GM19468 (cell line): ENCODE measurements at regions not wholly inside any gene's neighbourhood (a gene's known extent, or its start where the extent isn't known, plus 50 kb on each side); places are given as distances from the start of the nearest gene placed in this dataset.
"Not testable (repeated sequence)": the region's sequence is repeated elsewhere in the genome, so short reads cannot be mapped to it uniquely, and the experiment has no call there.

Source experiments
- ATAC-seq: cut with Tn5 transposase; IDR thresholded peaks from one replicate; pipeline ENCODE4 v1.9.1; 2021; ENCODE audit warnings: mild to moderate bottlenecking, moderate library complexity, moderate number of reproducible peaks; ENCODE audit not compliant: unreplicated experiment; ENCODE audit errors: extremely low read depth

DNA sequence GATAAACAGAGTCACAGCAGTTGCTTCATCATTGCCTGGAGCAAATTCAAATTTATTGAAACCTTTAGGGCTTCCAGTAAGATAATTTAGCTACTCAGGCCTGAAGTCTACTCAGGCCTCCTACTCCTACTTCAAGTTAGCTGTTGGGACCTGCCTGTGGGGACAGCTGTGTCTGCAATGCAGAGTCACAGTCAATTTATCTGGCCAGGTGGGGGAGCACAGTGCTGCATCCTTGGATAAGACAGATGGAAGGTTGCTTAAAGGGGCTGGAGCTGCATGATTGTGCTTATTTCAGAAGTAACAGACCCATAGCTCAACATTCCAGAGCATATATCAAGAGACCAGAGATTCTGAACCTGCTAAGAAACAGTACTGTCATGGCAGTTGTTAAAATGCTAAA, 932.1 kb downstream of the QKI start:
- ATAC-seq = no peak

DNA sequence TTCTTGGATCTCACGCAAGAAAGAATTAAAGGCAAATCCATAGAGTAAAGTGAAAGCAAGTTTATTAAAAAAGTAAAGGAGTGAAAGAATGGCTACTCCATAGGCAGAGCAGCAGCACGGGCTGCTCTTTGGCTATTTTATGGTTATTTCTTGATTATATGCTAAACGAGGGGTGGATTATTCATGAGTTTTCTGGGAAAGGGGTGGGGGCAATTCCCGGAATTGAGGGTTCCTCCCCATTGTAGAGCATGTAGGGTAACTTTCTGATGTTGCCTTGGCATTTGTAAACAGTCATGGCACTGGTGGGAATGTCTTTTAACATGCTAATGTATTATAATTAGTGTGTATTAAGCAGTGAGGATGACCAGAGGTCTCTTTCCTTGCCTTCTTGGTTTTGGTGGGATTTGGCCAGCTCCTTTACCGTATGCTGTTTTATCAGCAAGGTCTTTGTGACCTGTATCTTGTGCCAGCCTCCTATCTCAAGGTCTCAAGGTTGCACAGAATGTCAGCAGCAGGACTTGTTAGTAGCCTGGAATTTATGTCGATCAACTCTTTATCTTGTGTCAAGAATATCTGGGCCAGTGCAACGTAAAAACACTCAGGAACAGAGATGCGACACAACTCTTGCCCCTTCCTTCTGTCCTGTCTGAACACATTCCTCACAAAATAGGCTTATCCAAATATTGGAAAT, 931.4 kb downstream of the QKI start:
- ATAC-seq = no peak

DNA sequence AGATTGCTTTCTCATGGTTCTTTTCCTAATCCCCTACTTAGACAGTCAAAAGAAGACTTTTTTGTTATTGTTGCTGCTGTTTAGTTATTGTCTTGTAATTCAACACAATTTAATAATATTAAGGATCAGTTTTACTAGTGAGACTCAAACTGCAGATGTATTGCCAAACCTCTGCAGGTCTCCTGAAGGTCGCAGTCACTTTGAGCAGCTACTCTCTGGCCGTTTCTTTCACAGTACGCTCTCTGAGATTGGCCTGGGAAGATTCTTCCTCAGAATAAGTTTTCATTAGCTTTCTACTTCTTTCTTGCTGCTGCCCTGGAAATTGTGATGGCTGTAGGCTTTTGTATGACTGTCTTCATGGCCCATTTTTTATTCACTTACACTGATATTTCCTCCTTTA, 930.8 kb downstream of the QKI start:
- ATAC-seq = no peak

DNA sequence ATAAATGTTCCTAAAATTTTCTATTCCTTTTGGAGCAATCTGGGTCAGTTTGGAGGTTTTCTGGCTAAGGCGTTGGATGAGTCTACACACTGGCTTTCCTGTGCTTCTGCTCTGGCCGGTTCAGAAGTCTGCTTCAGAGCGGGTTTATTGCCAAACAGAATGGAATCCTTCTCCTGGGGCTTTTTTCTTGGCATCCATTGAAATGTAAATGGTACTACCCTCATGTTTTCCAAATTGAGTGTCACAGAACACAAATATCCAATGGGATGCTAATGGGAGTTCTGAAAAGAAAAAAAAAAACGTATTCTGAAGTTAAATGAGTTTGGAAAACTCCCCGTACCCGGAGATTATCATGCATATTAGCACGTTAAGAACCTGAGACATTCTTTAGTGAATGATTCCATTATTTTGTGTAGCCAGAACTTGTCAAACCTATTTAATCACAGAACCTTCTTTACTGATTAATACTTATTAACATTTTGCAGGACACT, 930.3 kb downstream of the QKI start:
- ATAC-seq = no peak

DNA sequence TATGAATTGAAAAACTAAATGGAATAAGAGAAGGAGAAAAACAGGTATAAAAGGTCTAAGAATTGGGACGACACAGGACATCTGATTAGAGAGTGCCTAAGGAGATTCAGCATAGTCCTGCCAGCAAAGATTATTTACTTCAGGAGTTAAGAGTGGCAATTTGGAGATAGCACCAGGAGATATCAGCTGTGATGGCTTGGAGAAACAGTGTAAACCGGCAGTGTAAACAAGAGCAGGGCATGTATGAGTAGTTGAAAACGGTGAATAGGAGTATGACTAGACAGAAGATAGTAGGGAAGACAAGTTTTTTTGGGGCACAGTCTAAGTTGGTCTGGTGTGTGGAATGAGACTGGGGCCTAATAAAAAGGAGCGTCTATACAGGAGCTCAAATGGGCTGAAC, 924.9 kb downstream of the QKI start:
- ATAC-seq = not testable (repeated sequence)

DNA sequence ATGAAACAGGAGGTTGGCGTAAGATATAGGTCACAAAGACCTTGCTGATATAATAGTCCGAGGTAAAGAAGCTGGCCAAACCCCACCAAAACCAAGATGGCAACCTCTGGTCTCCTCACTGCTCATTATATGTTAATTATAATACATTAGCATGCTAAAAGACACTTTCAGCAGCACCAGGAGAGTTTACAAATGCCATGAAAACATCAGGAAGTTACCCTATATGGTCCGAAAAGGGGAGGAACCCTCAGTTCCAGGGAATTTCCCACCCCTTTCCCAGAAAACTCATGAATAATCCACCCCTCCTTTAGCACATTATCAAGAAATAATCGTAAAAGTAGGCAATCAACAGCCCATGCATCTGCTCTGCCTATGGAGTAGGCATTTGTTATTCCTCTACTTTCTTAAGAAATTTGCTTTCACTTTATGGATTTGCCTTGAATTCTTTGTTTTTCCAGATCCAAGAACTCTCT, 923.4 kb downstream of the QKI start:
- ATAC-seq = no peak

DNA sequence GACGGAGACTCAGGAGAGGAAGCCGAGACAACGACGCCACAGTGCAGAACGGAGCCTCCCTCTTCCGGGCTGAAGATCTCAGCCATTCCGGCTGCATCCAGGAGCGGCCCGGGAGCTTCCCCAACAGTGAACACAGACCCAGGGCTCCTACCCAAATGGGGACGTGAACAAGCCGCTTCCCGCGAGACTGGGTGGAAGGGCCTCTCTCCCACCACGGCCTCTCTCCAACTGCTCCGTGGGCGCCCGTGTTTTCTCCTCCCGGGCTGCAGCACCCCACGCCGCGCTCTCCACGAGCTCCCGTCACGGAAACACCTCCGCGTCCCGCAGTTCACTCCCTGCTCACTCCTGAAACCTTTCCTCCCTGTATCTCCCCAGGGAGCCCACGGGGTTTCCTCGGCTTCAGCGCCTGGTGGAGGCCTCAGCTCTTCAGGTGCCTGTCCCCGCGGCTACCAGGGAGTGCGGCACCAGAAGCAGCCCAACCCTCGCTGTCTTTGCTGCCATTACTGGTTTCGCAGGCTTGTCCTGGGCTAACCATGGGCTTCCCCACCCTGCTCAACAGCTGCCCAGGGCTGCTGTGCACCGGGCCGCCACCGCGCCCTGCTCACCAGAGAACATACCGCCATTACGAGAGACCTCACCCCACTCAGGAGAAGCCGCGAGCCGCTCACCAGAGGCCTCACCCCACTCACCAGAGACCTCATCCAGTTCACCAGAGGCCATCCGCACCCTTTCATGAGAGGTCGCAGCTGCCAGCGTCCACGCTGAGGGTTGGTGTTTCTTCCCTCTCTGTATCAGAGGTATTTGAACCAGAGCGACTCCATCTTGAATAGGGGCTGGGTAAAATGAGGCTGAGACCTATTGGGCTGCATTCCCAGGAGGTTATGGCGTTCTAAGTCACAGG, 922.8 kb downstream of the QKI start:
- no peak for ATAC-seq

DNA sequence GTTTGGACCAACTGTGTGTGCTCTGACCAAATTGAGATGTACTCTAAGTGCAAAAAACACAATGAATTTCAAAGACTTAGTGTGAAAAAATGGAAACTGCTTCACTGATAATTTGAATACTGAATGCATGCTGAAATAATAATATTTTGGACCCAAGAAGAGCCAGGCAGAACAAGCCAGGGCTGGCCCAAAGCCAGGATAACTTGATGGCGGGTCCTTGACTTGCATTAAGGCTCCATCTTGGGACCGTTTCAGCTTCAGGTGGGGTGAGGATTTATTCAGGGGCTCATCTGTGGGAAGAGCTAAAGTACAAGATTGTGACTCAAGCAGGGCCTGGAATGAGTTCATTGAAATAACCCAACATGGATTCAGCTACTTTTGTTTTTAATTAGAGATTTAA, 921.9 kb downstream of the QKI start:
- no peak for ATAC-seq

DNA sequence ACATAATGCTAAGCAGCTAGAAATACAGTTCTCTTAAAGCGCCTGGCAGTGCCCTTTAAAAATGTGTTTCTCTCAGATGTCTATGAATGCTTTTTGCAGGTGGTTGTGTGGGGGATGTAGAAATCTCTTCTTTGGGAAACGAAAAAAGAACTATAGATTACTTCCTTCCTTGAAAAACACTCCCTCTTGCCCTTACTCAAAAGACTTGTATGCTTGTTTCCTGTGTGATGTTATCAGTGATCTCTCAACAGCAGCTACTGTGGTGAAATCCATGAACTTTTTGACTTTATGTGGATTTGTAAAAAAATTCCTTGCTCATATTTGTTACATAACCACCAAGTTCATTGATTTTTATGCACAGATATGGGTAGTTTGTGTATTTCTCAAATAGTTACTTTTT, 916.5 kb downstream of the QKI start:
- no peak for ATAC-seq

DNA sequence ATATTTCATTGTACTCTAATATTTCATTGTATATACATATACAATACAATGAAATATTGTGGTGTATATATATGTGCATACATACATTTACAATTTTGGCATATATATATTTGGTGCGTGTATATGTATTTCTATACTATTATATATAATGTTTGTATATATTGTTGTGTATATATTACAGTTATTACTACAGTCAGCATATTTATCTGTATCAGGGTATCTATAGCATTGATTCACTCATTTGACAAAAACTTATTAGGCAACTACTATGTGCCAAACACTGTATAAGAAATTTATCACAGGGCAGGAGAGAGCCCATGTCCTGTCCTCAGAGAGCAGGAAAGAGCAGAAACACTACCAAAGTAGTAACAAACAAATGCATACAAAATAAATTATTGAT, 910.6 kb downstream of the QKI start:
- ATAC-seq = no peak

DNA sequence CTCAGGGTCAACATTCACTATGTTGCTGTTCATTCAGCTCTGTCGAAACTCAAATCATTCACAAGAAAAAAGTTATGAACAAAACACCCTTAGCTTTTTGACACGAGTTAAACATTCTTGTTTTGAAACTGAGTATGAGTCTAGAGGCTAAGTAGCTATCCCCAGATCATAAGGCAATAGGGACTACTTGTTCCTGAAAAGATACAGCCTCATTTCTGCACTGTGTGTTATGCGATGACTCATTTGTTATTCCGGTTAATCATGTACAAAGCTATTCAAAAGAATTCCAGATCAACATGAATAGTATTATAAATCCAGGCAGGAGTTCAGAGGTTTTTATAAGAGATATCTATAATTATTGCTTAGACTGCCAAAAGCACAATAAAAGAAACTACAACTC, 908.0 kb downstream of the QKI start:
- no peak for ATAC-seq

DNA sequence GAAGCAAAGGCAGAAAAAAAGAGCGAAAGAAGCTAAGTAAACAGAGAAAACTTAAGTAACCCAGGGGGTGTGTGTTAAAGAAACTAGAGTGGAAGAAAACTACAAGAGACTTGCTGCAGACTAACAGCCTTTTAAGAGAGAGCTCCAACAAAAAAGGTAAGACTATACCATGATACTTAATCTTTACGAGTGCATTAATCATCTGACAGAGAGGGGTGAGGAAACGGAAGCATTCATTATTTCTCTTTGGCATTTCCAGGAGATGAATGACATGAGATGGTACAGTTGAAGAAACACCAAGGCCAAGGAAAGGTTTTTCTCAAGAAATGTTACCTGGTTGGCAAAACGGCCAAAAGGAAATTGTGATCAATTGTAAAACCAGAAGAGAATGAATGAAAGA, 906.8 kb downstream of the QKI start:
- ATAC-seq = no peak

DNA sequence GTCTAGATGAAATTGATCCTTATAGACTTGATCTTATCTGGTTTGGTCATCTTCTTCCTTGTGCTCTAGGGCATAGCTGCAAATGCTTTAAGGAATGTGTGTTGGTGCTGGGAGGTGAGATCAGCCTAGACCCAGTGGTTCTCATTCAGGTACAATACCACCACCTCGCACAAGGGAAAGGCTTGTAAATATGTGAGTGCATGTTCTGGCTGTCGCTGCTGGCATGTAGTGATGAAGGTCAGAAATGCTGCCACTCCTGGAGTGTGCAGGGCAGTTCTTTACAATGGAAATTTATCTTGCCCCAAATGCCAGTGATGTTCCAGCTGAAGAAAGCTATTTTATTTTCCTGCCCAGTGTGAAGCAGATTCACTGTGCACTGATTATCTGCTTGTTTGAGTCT, 900.9 kb downstream of the QKI start:
- ATAC-seq = no peak

DNA sequence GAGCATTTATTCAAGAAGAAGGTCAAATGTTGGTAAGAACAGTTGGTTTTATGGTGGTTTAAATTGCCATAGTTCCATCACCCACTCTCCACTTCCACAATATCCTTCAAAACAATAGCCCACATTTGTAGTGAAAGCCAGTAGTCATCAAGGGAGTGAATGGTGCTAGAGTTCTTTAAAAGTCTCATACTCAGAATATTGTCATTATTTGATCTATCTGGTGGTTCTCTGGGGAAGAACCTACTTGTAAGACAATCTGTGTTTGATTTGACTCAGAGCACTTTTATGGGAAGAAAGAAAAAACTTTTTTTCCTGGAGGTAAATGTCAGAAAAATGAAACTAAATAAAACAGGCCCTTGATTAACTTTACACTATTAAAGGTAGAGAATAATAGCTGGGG, 893.8 kb downstream of the QKI start:
- ATAC-seq = no peak

DNA sequence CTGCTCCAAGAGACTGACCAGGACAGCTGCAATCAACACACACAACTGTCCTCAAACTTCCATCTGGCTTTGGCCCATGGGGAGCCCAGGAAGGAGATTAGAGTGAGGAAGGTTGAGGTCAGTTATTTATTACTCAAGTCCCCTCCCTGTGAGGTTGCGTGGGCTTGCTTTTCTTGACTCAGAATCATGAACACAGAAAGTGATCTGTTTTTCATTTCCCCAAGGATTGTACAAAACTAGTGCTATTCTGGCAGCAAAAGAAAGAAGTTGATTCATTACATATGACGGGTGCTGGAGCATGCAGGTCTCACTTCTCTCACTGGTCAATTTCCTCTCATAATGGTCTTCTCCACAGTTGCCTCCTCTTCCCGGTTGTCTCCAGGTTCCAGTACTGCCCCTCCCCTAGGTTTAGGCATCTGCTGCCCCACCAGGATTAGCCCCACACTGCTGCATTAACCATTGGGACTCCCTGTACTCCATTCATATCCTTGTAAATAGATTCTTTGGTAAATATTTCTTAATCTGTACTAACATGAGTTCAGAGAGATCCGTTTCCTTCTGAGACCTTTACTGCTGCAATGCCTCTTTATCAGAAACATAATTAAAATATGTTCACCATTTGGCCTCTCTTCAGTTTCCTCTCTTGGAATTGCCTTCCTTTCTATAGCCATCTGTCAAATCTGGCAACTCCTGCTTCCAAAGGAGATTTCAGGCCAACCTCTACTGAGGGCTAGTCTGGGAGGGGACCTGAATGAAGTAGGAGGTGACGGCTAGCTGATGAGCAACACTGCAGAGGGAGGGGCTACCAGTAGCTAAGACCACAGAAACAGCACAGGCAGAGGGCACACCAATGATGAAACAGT, 888.8 kb downstream of the QKI start:
- ATAC-seq = no peak

DNA sequence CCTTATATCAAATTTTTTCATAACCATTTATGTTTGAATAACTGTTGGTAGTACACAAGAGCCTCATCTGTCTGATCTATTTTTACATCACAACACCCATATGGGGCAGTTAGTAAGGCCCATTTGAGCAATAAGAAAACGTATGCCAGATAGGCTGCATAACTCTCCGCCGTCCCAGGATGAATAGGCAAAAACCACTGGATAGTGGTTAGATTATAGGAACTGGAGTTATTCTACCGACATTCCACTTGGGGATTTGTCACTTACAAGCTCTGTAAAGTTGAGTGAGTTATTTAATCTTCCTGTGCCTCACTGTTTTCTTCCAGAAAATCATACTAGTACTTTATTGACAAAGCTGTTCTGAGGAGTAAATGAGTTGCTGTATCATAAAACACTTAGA, 881.9 kb downstream of the QKI start:
- no peak for ATAC-seq

DNA sequence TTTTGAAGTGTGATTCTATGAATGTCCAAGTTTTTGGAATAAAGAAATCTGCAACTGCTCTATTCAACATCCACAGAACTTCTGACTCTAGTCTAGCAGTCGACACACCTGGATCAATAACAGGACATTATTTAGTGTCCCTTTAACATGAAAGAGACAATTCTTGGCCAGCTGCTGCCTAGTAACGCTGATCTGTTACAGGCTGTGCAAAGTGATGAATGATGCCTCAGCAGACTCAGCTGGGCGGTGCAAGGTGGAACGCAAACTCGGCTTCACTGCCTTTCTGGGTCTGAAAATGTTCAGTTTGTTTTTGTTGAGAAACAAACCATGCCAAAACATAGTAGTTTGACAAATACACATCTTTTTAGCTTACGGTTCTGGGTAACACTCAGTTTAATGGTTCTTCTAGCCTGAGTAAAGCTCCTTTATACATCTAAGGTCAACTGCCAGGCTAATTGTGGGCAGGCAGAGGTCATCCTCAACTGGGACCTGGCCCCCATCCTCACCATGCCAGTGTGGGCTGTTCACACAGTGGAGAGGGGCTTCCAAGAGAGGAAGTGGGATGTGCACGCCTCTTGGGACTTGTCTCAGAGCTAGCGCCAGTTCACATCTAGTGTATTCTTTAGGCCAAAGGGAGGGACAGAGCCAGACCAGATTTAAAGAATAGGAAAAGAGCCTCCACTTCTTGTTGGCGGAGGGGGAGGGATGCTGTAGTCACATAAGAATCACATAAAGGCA, 879.7 kb downstream of the QKI start:
- no peak for ATAC-seq

DNA sequence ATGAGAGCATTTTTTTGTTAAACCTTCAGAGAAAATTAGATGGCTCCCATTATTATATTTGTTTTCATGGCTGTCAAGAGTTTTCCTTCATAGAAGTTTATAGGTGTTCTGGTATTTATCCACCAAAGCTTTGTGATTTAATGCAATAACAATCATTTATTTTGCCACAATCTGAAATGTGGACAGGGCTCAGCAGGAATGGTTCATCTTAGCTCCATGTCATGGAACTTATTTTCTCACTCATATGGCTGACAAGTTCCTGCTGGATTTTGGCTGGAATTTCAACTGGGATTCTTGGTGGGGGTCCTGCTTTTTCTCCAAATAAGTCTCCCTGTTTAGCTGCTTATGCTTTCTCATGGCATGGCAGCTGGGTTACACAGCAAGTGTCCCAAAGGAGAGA, 876.7 kb downstream of the QKI start:
- ATAC-seq = no peak

DNA sequence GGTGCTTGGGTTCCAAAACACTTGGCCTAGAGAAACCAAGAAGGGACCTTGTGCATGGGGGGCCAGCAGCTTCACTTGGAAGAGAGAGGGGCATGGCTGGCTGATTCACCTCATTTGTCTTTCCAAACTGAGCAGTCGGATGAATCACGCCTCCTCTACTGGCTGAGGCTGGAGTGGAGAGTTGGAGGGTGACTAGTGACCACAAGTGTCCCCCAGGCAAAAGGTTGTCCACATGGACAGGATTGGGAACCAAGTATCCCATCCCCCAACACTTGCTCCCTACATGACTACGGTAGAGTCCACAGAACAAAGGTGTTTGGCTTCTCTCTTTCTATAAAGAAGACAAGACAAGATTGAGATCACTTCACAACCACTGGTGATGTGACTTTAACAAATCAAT, 875.6 kb downstream of the QKI start:
- ATAC-seq = no peak

DNA sequence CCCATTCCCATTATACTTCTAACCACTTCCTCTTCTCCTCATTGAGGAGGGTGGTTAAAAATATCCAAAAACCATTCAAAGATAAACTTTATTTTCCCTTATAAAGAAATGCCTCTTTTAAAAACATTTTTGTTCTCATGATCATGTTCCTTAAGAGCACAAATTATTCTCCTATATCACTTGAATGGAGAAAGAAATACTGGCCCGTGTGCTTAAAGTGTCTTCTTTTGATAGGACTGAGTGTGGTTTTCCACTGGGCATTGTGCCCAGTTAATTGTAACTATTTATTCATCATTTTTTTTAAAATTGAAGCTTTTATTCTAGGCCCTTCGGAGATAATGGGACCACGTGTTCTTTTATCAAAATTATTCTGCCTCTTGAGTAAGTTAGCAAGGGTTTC, 871.5 kb downstream of the QKI start:
- no peak for ATAC-seq
